ENCODE measurements at regions not wholly inside any gene's neighbourhood (a gene's known extent, or its start where the extent isn't known, plus 50 kb on each side); places are given as distances from the start of the nearest gene placed in this dataset.

- Histone ChIP-seq H3K4me1 (ENCODE audit: control insufficient read depth, insufficient read depth, low read length) (no peaks in the 10 kb centered on the region), H3K27ac (ENCODE audit: extremely low read depth, low read depth, low read length) (no peak overlapping the region), H3K36me3 (ENCODE audit: control insufficient read depth in 2 of 2, insufficient read depth in 1 of 2, low read length in 2 of 2) (no peaks in the 10 kb centered on the region), H3K9me3 (ENCODE audit: control insufficient read depth, insufficient read depth, low read depth, low read length) (no peaks in the 10 kb centered on the region), H3K4me3 (ENCODE audit: low read depth, low read length) (no peak overlapping the region)
- POLR2A ChIA-PET: no interaction called here
- CTCF ChIA-PET: interaction anchor here (2.0 kb wide), 1 partner anchor 13 kb away, joined by 4 read pairs; no protein-coding TSS in a partner anchor
- TF ChIP-seq ZBTB8A (tag by site-specific recombination; IDR thresholded peaks at IDR 0.05): no peak
- no peak for TF ChIP-seq ZNF280D (tag by site-specific recombination; IDR thresholded peaks at IDR 0.05)
- no peak for TF ChIP-seq GLI2 (tag by site-specific recombination; IDR thresholded peaks at IDR 0.05; ENCODE audit: borderline replicate concordance, low read depth)
- no peak for TF ChIP-seq ZFP69B (tag by site-specific recombination; IDR thresholded peaks at IDR 0.05)
- no peak for TF ChIP-seq KLF16 (tag by site-specific recombination; IDR thresholded peaks at IDR 0.05)
- TF ChIP-seq ZNF37A (tag by site-specific recombination; IDR thresholded peaks at IDR 0.05): no peak
- TF ChIP-seq ZNF792 (tag by site-specific recombination; IDR thresholded peaks at IDR 0.05): no peak
- no peak for TF ChIP-seq ZBTB7A (tag by site-specific recombination; IDR thresholded peaks at IDR 0.05; ENCODE audit: low read depth)
- TF ChIP-seq ZNF501 (tag by site-specific recombination; IDR thresholded peaks at IDR 0.05): no peak
- no peak for TF ChIP-seq ZNF324 (tag by site-specific recombination; IDR thresholded peaks at IDR 0.05)
Observed at GRCh38 chr10:111612273-111612672, 535.4 kb downstream of the ADRA2A start.

GRCh38 chr10:111634191-111634590 lies 549.4 kb downstream of the GPAM start:
- ChIA-PET POLR2A (no interaction called here), CTCF (interaction anchor here (0.6 kb wide), 1 partner anchor 124 kb away, joined by 3 read pairs; no protein-coding TSS in a partner anchor)
- Histone ChIP-seq H3K4me3 (ENCODE audit: low read depth, low read length) (no peak overlapping the region), H3K4me1 (ENCODE audit: control insufficient read depth, insufficient read depth, low read length) (no peaks in the 10 kb centered on the region), H3K9me3 (ENCODE audit: control insufficient read depth, insufficient read depth, low read depth, low read length) (no peaks in the 10 kb centered on the region), H3K36me3 (ENCODE audit: control insufficient read depth in 2 of 2, insufficient read depth in 1 of 2, low read length in 2 of 2) (no peaks in the 10 kb centered on the region), H3K27ac (ENCODE audit: extremely low read depth, low read depth, low read length) (no peak overlapping the region)
- TF ChIP-seq ZNF366 (tag by site-specific recombination; conservative IDR thresholded peaks at IDR 0.05): no peak
- TF ChIP-seq ZNF654 (tag by site-specific recombination; IDR thresholded peaks at IDR 0.05; ENCODE audit: low read depth): no peak
- no peak for TF ChIP-seq ZNF404 (tag by site-specific recombination; IDR thresholded peaks at IDR 0.05)
- no peak for TF ChIP-seq ZNF501 (tag by site-specific recombination; IDR thresholded peaks at IDR 0.05)
- no peak for TF ChIP-seq ZNF48 (tag by site-specific recombination; IDR thresholded peaks at IDR 0.05)
- no peak for TF ChIP-seq ZNF239 (tag by site-specific recombination; IDR thresholded peaks at IDR 0.05)
- no peak for TF ChIP-seq ZNF596 (tag by site-specific recombination; IDR thresholded peaks at IDR 0.05)

- Histone ChIP-seq H3K36me3 (ENCODE audit: control insufficient read depth in 2 of 2, insufficient read depth in 1 of 2, low read length in 2 of 2) (no peaks in the 10 kb centered on the region), H3K9me3 (ENCODE audit: control insufficient read depth, insufficient read depth, low read depth, low read length) (0 out of 2 replicates have a peak, but pooled peaks cover 2% of the 10 kb centered on the region), H3K4me3 (ENCODE audit: low read depth, low read length) (no peak overlapping the region), H3K4me1 (ENCODE audit: control insufficient read depth, insufficient read depth, low read length) (no peaks in the 10 kb centered on the region), H3K27ac (ENCODE audit: extremely low read depth, low read depth, low read length) (no peak overlapping the region)
- TF ChIP-seq ZBTB26 (tag by site-specific recombination; optimal IDR thresholded peaks at IDR 0.05): no peak
- no peak for TF ChIP-seq ZNF518A (tag by site-specific recombination; conservative IDR thresholded peaks at IDR 0.05; ENCODE audit: low read depth)
- no peak for TF ChIP-seq GLIS2 (tag by site-specific recombination; IDR thresholded peaks at IDR 0.05)
- TF ChIP-seq ZNF10 (tag by site-specific recombination; IDR thresholded peaks at IDR 0.05): no peak
- TF ChIP-seq PBX3 (CRISPR knock-in tag; IDR thresholded peaks at IDR 0.05): no peak
- TF ChIP-seq ZNF501 (tag by site-specific recombination; IDR thresholded peaks at IDR 0.05): no peak
- no peak for TF ChIP-seq HOXD13 (CRISPR knock-in tag; IDR thresholded peaks at IDR 0.05; ENCODE audit: borderline replicate concordance)
- no peak for TF ChIP-seq ZNF133 (tag by site-specific recombination; IDR thresholded peaks at IDR 0.05)
- POLR2A ChIA-PET: no interaction called here
- CTCF ChIA-PET: no interaction called here
Observed at GRCh38 chr10:111646021-111646420, 537.5 kb downstream of the GPAM start.

All from HEK293 (cell line).